HG03558 (cell line): ENCODE measurements at regions not wholly inside any gene's neighbourhood (a gene's known extent, or its start where the extent isn't known, plus 50 kb on each side); places are given as distances from the start of the nearest gene placed in this dataset.

Source experiments
- ATAC-seq: cut with Tn5 transposase; IDR thresholded peaks from one replicate; pipeline ENCODE4 v1.9.1; 2021; ENCODE audit warnings: moderate number of reproducible peaks; ENCODE audit not compliant: unreplicated experiment; ENCODE audit errors: extremely low read depth

DNA sequence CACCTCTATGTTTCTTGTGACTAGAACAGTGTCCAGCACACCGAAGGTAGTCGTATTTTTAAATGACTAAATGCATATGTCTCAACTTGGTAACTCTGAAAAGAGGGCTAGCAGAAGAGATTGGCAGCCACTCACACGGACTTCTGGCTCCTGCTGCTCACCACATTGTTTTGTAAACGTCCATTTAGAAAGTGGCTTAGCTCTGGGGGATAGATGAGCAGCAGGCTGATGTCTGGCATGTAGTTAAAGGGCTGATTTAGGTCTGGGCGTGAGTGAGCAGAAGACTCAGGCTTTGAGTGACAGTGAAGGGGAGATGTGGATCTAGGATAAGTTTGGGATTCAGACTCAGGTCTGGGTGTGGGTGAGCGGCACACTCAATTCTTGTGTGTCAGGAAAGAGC, 372.9 kb upstream of the HS6ST1 start:
- ATAC-seq, result no peak

DNA sequence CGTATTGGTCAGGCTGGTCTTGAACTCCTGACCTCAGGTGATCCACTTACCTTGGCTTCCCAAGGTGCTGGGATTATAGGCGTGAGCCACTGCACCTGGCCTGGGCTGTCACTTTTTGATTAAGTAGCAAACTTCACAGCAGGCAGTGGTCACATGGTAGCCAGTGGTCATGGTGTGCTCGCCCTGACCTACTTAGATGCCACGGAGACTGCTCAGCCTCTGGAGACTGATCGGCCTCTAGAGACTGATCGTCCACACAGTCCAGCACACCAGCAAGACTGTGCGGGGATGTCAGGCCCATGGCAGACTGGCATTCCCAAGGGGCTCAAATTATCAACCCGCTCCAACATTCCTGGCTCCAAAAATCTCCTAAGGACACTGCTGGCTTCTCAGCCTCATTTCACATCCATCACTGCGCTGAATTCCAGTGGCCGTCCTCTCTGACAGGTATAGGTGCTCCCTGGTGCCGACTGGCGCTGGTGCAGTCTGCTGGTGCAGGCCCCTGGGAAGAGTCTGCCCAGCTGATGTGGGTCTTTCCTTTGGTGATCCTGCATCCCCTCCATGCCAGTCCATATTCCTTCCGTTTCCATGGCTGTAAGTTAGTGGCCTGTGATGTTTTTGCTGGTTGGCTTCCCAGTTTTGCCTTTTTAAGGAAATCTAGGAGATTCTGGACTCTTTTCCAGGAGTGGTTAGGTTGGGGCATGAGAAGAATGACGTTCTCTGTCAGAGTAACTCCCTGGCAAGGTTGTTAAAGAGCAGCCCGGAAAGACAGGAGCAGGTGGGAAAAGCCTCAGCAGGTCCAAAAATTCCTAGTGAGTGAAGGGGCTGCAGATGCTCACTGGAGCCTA, 374.5 kb upstream of the HS6ST1 start:
- ATAC-seq, result no peak

DNA sequence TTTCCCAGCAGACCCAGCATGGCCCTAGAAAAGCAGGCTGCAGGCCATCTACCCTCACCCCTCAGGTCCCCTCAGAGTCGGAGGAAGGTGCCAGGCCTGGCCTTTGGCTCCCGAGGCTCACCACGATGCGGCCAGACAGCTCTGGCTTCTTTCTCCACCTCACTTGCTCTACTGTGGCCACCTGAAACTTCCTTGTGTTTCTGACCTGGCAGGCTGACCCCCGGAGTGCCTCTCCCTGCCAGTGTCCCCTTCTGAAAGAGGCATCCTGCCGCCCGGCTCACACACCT, 375.0 kb upstream of the HS6ST1 start:
- ATAC-seq, result no peak

DNA sequence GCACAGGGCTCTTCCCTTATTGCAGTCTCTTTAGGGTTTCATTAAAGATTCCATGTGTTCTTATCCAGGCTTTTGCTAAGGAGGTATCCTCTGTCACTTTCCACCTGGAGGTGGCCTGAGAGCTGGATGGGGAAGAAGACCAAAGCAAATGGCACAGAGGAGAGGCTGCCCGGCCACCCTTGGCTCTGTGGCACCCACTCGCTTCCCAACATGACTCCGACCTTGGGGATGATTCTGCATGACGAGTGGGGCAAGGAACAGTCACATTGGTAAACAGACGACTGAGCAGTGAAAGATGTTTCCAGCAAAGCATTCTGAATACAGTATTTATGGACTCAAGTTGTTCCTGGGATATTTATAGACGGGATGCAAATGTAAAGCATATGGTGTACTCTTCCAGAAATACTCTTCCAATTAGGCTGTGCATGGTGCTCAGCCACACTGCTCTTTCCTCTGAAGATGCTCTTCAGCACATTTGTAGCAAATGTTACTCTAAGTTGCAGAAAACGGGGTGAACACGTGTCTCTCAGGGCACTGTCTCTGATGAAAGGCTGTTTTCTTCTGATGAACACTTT, 377.1 kb upstream of the HS6ST1 start:
- ATAC-seq, result no peak

DNA sequence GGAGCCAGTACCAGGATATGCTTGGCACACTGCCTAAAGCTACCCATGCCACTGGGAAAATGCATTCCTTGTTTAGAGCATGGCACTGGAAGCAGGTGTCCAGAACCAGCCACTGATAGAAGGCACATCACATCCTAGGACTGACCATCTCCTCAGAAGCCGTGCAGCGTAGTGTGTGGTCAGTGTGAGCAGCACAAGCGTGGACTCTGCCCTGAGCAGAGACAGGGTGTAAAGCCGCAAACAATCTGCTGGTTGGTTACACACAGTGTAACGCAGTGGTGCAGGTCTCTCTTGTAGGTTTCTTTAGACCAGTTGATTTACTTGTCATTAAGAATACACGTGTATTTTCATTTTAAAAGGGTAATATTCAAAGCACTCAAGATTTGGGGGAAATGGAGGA, 377.8 kb upstream of the HS6ST1 start:
- no peak for ATAC-seq

DNA sequence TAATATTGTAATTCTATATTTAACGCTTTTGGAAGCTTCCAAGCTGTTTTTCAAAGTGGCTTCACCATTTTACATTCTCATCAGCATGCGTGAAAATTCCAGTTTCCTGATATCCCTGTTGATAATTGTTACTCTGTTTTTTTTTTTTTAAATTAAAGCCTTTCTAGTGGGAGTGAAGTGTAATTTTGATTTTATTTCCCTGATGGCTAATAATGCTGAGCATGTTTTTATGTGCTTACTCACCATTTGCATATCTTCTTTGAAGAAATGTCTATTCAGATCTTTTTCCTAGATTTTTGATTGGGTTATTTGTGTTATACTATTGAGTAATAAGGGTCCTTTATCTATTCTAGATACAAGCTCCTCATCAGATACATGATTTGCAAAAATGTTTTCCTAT, 382.8 kb upstream of the HS6ST1 start:
- ATAC-seq, result no peak

DNA sequence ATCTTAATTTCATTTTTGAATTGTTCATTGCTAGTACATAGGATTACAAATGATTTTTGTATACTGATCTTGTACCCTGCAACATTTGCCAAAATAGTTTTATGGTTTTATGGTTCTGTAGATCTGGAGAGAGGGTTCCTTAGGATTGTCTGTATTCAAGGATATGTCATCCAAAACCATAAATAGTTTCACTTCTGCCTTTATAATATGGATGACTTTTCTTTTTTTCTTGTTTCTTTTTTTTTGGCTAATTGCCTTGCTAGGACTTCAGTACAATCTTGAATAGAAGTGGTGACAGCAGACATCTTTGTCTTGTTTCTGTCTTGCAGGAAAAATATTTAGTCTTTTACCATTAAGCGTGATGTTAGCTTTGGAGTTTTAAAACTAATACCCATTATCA, 383.9 kb upstream of the HS6ST1 start:
- ATAC-seq, result no peak

DNA sequence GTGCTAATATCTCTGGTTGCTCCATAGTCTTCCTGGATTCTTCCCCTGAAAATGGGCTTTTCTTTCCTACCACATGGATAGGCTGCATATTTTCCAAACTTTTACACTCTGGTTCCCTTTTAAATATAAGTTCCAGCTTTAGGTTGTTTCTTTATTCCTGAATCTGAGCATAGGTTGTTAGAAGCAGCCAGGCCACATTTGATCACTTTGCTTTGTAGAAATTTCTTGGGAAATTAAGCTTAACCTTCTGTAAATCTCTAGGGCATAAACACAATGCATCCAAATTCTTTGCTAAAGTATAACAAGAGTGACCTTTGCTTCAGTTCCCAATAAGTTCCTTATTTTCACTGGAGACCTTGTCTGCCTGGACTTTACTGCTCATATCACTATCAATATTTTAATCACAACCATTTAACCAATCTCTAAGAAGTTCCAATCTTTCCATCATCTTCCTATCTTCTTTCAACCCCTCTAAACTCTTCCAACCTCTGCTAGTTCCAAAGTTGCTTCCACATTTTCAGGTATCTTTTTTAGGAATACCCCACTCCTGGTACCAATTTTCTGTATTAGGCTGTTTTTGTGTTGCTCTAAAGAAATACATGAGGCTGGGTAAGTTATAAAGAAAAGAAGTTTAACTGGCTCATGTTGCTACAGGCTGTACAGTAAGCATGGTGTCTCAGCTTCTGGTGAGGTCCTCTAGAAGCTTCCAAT, 389.6 kb upstream of the HS6ST1 start:
- ATAC-seq, result no peak

DNA sequence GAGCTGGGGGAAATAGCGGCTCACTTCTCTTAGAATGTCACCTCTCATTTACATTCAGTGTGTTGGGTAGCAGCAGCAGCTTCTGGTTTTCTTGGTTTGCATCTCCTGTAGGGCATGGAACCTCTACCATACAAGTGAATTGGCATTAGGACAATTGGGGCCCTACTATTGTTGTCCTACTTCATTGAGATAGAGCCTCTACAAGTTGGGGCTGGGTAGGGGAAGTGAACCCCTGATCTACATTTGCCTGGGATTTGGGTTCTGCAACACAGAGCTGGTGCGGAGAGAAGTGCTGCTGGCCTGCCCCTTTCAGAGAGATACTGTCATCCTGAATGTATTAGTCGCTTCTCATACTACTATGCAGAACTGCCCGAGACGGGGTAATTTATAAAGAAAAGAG, 391.6 kb upstream of the HS6ST1 start:
- no peak for ATAC-seq

DNA sequence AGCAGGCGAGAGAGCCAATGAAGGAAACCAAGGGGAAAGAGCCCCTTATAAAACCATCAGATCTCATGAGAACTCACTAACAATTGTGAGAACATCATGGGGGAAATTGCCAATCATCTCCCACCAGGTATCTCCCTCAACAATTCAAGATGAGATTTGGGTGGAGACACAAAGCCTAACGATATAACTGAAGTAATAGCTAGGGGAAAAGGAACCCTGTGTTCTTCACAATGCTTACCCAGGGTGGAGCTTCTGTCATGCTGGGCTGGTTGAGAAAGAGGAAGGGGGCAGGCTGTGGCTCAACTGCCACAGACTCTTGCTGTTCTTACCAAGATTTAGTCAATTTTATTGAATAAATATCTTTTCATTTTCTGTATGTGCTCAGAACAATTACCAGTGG, 392.1 kb upstream of the HS6ST1 start:
- ATAC-seq, result no peak

DNA sequence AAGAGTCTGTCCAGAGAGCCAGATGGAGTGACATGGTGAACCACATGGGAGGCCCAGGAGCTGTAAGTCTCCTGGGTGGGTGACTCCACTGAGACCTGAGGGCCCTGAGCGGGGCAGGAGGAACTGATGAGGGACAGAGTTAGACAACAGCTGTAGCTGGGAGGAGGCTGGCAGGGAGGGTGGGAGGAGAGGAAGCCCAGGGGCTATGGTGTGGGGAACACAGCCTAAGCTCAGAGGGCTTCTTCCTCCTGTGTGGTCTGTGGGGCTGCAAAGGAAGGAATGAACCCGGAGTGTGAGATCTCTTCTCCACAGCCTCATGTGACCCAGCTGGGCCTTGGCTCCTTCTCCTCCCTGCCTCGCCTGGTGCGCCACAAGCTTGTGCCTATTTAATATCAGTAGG, 395.6 kb upstream of the HS6ST1 start:
- ATAC-seq, result no peak

DNA sequence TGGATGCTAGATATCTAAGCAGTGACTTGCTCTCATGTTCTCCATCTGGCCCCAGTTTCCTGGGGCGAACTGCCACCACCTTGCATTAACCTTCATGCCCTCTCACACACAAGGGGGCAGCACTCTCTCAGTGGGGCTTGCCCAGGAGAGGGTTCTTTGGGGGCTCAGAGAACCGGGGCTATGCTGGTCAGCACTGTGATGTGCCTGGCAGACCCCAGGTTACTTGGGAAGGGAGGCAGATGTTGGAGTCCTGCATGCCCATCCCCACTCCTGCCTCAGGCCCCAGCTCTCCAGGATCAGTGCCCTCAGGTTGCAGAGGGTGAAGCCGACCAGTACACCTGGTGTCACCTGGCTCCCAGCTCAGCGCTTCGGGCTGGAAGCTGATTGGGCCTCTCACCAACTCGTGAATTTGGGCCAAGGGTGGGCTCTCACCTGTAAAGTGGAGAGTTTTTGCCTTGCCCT, 396.2 kb upstream of the HS6ST1 start:
- ATAC-seq, result no peak

DNA sequence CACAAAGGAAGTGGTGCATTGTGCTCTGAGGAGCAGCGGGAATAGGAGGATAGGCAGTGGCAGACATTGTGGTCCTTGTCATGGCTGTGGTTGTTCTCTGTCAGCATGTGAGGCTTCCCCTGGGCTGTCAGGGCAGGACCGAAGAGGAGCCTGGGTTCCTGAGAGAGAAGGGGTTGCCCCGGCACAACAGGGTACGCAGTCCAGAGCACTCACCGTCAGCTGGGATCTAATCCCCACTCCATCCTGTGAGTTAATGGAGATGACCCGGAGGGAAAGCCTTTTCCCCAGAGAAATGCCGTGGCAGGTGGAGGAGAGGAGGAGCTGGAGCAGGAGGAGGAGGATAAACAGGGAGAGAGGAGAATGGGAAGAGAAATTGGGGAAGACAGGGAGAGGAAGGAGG, 396.7 kb upstream of the HS6ST1 start:
- ATAC-seq, result no peak

DNA sequence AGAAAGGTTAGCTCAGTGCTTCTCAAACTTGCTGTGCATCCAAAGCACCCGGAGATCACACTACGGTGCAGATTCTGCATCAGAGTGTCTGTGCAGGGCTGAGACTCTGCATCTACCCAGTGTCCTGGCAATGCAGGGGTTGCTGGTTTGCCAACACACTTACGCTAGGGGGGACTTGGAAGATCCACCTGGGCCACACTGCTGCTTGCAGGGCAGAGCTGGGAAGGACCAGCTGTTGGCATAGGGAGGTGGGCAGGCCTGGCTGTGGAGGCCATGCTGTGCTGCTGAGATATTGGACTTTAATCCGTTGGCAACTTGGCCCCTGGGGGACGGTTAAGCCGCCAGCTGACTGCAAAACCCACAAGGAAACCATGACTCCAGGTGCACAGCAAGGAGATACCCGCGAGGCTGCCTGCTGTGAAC, 397.6 kb upstream of the HS6ST1 start:
- ATAC-seq, result no peak

DNA sequence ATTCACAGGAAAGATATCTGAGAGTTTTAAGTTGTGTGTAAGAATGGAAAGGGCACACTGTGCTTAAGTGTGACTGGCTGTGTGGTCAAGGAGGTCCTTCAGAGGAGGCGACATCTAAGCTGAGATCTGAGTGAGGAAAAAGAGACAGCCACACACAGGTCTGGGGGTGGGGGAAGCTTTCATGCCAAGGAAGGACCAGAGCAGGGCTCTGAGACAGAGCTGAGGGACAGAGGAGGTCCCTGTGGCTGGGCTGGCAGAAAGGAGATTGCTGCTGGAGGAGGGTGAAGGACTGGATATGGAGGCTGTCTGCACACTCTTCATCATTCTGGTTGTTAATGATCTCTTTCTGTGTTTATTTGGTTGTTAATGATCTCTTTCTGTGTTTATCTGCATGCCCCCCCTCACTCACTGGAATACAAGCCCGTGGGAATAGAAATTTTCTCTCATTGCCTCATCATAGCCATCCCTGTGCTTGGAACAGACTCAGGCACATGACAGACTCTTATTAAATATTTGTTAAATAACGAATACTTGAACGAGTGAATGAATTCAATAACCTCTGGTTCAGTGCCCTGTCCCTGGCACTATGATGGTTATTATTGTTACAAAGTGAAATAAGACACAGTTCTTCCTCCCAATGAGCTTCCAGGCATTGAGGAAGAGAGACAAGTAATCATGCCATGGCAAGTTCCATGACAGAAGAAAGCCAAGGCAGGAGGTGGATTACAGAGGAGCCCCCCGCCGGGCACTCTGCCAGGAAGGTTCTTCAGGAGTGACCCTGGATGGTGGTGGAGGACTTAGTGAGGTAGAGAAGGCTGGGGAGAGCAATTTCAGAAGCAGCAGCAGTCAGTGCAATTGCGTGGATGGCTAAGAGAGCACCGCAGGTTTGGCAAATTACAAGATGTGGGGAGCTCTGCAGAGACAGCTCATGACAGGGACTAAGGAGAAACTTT, 399.4 kb upstream of the HS6ST1 start:
- no peak for ATAC-seq

DNA sequence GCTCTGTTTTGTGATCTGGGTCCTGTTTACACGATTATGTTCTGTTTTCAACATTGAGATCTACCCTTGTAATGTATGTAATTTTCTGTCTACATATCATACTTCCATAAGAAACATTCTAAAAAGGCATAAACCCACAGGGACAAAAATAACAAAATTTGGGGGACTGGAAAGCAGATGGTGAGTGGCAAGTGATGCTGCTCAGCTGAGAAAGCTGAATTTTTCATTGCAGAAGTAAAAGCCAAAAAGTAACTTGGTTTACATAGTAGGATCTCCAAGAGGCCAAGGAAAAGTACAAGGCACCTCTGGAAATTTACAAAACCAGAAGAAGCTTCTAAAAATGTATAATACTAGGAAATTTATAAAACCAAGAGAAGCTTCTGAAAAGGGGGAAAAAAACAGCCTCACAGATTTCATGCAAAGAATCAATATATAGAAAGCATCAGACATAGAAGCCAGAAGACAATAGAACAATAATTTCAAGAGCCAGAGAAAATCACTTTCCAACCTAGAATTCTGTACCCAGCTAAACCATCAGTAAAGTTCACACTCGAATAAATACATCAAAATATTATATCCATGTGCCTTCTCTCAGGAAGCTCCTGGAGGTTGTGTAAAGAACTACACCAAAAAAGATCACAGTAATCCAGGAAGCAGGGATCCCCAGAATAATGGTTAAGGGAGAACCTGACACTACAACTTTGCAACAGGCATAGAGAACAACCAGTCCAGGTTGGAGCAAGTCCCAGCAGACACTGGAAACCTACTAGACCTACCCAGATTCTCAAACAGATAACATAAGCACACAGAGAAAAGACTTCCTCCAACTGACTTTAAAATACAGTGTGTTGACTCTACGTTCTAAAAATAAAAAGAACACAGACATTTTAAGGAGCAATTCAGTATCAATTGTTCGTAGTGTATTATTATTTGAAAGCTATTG, 401.7 kb upstream of the HS6ST1 start:
- no peak for ATAC-seq

DNA sequence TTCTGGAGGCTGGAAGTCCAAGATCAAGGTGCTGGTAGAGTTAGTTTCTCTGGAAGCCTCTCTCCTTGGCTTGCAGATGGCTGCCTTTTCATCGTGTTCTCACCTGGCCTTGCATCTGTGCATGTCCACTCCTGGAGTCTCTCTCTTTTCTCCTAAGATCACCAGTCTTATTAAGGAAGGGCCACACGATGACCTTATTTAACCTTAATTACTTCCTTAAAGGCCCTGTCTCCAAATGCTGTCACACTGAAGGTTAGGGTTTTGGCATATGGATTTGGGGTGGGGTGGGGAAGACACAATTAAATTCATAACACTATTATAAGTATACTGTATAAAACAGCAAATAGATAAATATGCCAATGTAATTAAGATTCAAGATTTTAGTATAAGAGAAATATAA, 402.4 kb upstream of the HS6ST1 start:
- no peak for ATAC-seq

DNA sequence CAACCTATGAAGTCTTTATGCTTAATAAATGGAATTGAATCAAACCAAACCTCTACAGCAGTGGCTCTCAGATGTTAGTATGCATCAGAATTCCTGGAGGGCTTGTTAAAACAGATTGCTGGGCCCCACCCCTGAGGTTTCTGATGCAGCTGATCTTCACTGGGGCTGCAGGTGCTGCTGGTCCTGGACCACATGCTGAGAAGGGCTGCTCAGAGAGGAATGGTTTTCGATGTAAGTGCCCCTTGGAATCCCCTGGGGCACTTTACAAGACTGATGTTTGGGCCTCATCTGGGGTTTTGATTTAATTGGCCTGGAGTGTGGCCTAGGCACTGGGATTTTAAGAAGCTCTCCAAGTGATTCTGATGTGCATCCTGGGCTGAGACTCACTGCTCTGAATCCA, 403.8 kb upstream of the HS6ST1 start:
- no peak for ATAC-seq

DNA sequence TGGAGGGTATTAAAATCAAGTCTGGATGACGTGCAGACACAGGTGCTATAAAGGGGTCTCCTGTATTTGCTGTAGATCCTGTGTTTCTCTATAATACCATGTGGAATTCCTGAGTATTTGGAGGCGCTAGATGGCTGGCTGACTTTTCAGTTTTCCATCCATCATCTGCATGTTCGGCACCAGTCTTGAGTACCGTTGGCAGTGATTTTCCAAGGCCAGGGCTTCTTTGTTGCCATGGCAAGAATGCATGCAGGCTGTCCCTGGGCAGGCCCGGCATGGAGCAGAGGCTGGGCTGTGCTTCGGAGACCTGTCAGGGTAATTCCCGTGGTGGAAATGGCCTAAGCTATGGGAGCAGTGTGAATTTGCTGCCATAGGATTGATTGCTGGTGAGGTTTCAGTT, 405.9 kb upstream of the HS6ST1 start:
- no peak for ATAC-seq
